ENCODE measurements at regions not wholly inside any gene's neighbourhood (a gene's known extent, or its start where the extent isn't known, plus 50 kb on each side); places are given as distances from the start of the nearest gene placed in this dataset.

- peak; percentile 28 for DNase-seq (ENCODE audit: low read depth)
These were observed 56.6 kb upstream of the ASNS start for GRCh38 chr7:97928844-97929243.

GRCh38 chr7:97927790-97928748, 55.9 kb upstream of the ASNS start:
- peak; percentile 44 for DNase-seq (ENCODE audit: low read depth)
